ENCODE measurements at regions not wholly inside any gene's neighbourhood (a gene's known extent, or its start where the extent isn't known, plus 50 kb on each side); places are given as distances from the start of the nearest gene placed in this dataset.

GRCh38 chr12:124726596-124727263 lies 136.9 kb downstream of the SCARB1 start:
- Histone ChIP-seq H4K20me1 (ENCODE audit: insufficient read depth, low read length) (no peaks in the 10 kb centered on the region), H2AFZ (ENCODE audit: insufficient read depth, low read depth, low read length, poor library complexity, severe bottlenecking) (no peak overlapping the region), H3K4me2 (replicated peaks; ENCODE audit: extremely low read depth, low read length, poor library complexity, severe bottlenecking) (peak overlapping the region; percentile 40), H3K9ac (ENCODE audit: insufficient read depth, low read length, poor library complexity, severe bottlenecking) (peak overlapping the region; percentile 62), H3K9me3 (replicated peaks in 1 of 2; ENCODE audit: control insufficient read depth in 1 of 2, insufficient read depth in 1 of 2, low read length in 2 of 2) (peaks cover 0 to 4% of the 10 kb centered on the region in 2 donors), H3K79me2 (ENCODE audit: insufficient read depth, low read length) (no peaks in the 10 kb centered on the region), H3K27ac (ENCODE audit: low read depth in 1 of 2, low read length in 2 of 2) (peak overlapping the region; percentile 94 to 95), H3K4me3 (replicated peaks in 1 of 3; ENCODE audit: low read depth in 2 of 3, low read length in 3 of 3) (peak overlapping the region in 1 of 3 experiments; percentile 38), H3K36me3 (replicated peaks in 1 of 2; ENCODE audit: control insufficient read depth in 1 of 2, insufficient read depth in 2 of 2, low read length in 2 of 2) (no peaks in the 10 kb centered on the region), H3K27me3 (ENCODE audit: control insufficient read depth in 2 of 2, insufficient read depth in 2 of 2, low read length in 2 of 2) (no peaks in the 10 kb centered on the region), H3K4me1 (ENCODE audit: control insufficient read depth in 1 of 2, insufficient read depth in 2 of 2, low read length in 2 of 2) (peaks cover 42 to 45% of the 10 kb centered on the region in 2 donors)
- Mint-ChIP-seq H3K9me3 (peaks cover 0 to 11% (median 5%) of the 10 kb centered on the region in 7 donors), H3K4me1 (peaks cover 52% of the 10 kb centered on the region), H3K4me3 (peak overlapping the region in 1 of 2 donors; percentile 48), H3K36me3 (peaks cover under 1 to 4% of the 10 kb centered on the region in 2 donors), H3K27me3 (ENCODE audit: low read depth in 3 of 3) (peaks cover 0 to 2% (median 0%) of the 10 kb centered on the region in 3 donors), H3K27ac (peak overlapping the region; percentile 97 to 99 (median 98))
- peak in 1 of 3 donors; percentile 45 for DNase-seq
- TF ChIP-seq, protein P1, sequence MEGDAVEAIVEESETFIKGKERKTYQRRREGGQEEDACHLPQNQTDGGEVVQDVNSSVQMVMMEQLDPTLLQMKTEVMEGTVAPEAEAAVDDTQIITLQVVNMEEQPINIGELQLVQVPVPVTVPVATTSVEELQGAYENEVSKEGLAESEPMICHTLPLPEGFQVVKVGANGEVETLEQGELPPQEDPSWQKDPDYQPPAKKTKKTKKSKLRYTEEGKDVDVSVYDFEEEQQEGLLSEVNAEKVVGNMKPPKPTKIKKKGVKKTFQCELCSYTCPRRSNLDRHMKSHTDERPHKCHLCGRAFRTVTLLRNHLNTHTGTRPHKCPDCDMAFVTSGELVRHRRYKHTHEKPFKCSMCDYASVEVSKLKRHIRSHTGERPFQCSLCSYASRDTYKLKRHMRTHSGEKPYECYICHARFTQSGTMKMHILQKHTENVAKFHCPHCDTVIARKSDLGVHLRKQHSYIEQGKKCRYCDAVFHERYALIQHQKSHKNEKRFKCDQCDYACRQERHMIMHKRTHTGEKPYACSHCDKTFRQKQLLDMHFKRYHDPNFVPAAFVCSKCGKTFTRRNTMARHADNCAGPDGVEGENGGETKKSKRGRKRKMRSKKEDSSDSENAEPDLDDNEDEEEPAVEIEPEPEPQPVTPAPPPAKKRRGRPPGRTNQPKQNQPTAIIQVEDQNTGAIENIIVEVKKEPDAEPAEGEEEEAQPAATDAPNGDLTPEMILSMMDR (IDR thresholded peaks at IDR 0.05), result no peak
- 0% methylated on average over 2 of the region's 8 CpGs for WGBS (ENCODE audit: insufficient coverage)
- intact Hi-C loops (cut with micrococcal nuclease), result loop anchor here in 1 of 2 donors (5.0 kb wide), 1 partner anchor 36 kb away; no protein-coding TSS in a partner anchor

GRCh38 chr12:124725597-124726237 lies 137.9 kb downstream of the SCARB1 start:
- Mint-ChIP-seq H3K36me3 (peaks cover 0 to 4% of the 10 kb centered on the region in 2 donors), H3K27ac (peak overlapping the region; percentile 79 to 99 (median 98)), H3K4me1 (peaks cover 61% of the 10 kb centered on the region), H3K4me3 (no peak overlapping the region), H3K9me3 (peaks cover 0 to 11% (median 5%) of the 10 kb centered on the region in 7 donors), H3K27me3 (ENCODE audit: low read depth in 3 of 3) (peaks cover 0 to 2% (median 0%) of the 10 kb centered on the region in 3 donors)
- 90% methylated on average over 6 of the region's 7 CpGs for WGBS (ENCODE audit: insufficient coverage)
- H3K4me1 ChIP-seq (ENCODE audit: control insufficient read depth in 1 of 2, insufficient read depth in 2 of 2, low read length in 2 of 2), result peaks cover 52 to 54% of the 10 kb centered on the region in 2 donors
- H4K20me1 ChIP-seq (ENCODE audit: insufficient read depth, low read length), result no peaks in the 10 kb centered on the region
- H3K36me3 ChIP-seq (replicated peaks in 1 of 2; ENCODE audit: control insufficient read depth in 1 of 2, insufficient read depth in 2 of 2, low read length in 2 of 2), result no peaks in the 10 kb centered on the region
- no peaks in the 10 kb centered on the region for H3K79me2 ChIP-seq (ENCODE audit: insufficient read depth, low read length)
- H3K4me3 ChIP-seq (replicated peaks in 1 of 3; ENCODE audit: low read depth in 2 of 3, low read length in 3 of 3), result no peak overlapping the region
- no peak overlapping the region for H2AFZ ChIP-seq (ENCODE audit: insufficient read depth, low read depth, low read length, poor library complexity, severe bottlenecking)
- H3K27me3 ChIP-seq (ENCODE audit: control insufficient read depth in 2 of 2, insufficient read depth in 2 of 2, low read length in 2 of 2), result no peaks in the 10 kb centered on the region
- no peak overlapping the region for H3K9ac ChIP-seq (ENCODE audit: insufficient read depth, low read length, poor library complexity, severe bottlenecking)
- H3K9me3 ChIP-seq (replicated peaks in 1 of 2; ENCODE audit: control insufficient read depth in 1 of 2, insufficient read depth in 1 of 2, low read length in 2 of 2), result no peaks in the 10 kb centered on the region
- TF ChIP-seq, protein P1 (IDR thresholded peaks at IDR 0.05), result no peak
- H3K27ac ChIP-seq (ENCODE audit: low read depth in 1 of 2, low read length in 2 of 2), result peak overlapping the region; percentile 94 to 95
- DNase-seq, result no peak
- no peak overlapping the region for H3K4me2 ChIP-seq (replicated peaks; ENCODE audit: extremely low read depth, low read length, poor library complexity, severe bottlenecking)
- intact Hi-C loops (cut with micrococcal nuclease), result loop anchor here in 1 of 2 donors (5.0 kb wide), 1 partner anchor 37 kb away; no protein-coding TSS in a partner anchor

Data from CD14-positive monocyte (primary cell).